GM23338 (cell line): ENCODE measurements at regions not wholly inside any gene's neighbourhood (a gene's known extent, or its start where the extent isn't known, plus 50 kb on each side); places are given as distances from the start of the nearest gene placed in this dataset.

Experiments
- CTCF ChIP-seq, 2 experiments: fragments of 200-600 bp in 1 of 2; sonication (generic) in 1 of 2; conservative IDR thresholded peaks; 2 replicates each; pipeline versions ENCODE4 v1.5.1 to v1.6.1; 2016 to 2017; ENCODE audit warnings: antibody characterized with exemption in 2 of 2, low read depth in 2 of 2, mild to moderate bottlenecking in 2 of 2, moderate library complexity in 1 of 2
- EZH2 ChIP-seq: fragments of 200-600 bp; sonication (generic); IDR thresholded peaks from one replicate; pipeline ENCODE4 v1.8.0; 2017; ENCODE audit warnings: antibody characterized with exemption, mild to moderate bottlenecking, low read depth; ENCODE audit not compliant: unreplicated experiment
- EZH2phosphoT487 ChIP-seq: fragments of 200-600 bp; sonication (generic); IDR thresholded peaks from one replicate; pipeline ENCODE4 v1.8.1; 2018; ENCODE audit warnings: antibody characterized with exemption; ENCODE audit not compliant: unreplicated experiment
- JUNB ChIP-seq: IDR thresholded peaks from one replicate; pipeline ENCODE4 v1.6.1; 2016; ENCODE audit warnings: antibody characterized with exemption; ENCODE audit not compliant: unreplicated experiment
- POLR2AphosphoS5 ChIP-seq: IDR thresholded peaks from 2 replicates; pipeline ENCODE4 v1.6.1; 2016; ENCODE audit warnings: antibody characterized with exemption, low read depth
- REST ChIP-seq: IDR thresholded peaks from one replicate; pipeline ENCODE4 v1.6.1; 2018; ENCODE audit warnings: antibody characterized with exemption; ENCODE audit not compliant: unreplicated experiment
- STAT1 ChIP-seq: IDR thresholded peaks from one replicate; pipeline ENCODE4 v1.6.1; 2016; ENCODE audit warnings: antibody characterized with exemption; ENCODE audit not compliant: unreplicated experiment
- ZNF114 ChIP-seq: fragments of 250-450 bp; sonication (Bioruptor Pico); IDR thresholded peaks from 2 replicates; pipeline ENCODE4 v1.5.0; 2020; ENCODE audit warnings: mild to moderate bottlenecking, moderate library complexity
- ZNF331 ChIP-seq: fragments of 250-450 bp; sonication (Bioruptor Pico); IDR thresholded peaks from 2 replicates; pipeline ENCODE4 v1.5.0; 2020; ENCODE audit warnings: low read depth, mild to moderate bottlenecking, moderate library complexity

- TF ChIP-seq EZH2 (no peak), CTCF (conservative IDR thresholded peaks at IDR 0.05; ENCODE audit: low read depth in 2 of 2) (no peak), ZNF331 (CRISPR knock-in tag) (no peak), POLR2AphosphoS5 (no peak), REST (no peak), STAT1 (no peak), JUNB (no peak), ZNF114 (CRISPR knock-in tag) (no peak), EZH2phosphoT487 (no peak)
Measured at GRCh38 chr4:166658585-166658984, 575.7 kb downstream of the SPOCK3 start.
